ENCODE measurements at regions not wholly inside any gene's neighbourhood (a gene's known extent, or its start where the extent isn't known, plus 50 kb on each side); places are given as distances from the start of the nearest gene placed in this dataset.
"Not testable (repeated sequence)": the region's sequence is repeated elsewhere in the genome, so short reads cannot be mapped to it uniquely, and the experiment has no call there.

DNA sequence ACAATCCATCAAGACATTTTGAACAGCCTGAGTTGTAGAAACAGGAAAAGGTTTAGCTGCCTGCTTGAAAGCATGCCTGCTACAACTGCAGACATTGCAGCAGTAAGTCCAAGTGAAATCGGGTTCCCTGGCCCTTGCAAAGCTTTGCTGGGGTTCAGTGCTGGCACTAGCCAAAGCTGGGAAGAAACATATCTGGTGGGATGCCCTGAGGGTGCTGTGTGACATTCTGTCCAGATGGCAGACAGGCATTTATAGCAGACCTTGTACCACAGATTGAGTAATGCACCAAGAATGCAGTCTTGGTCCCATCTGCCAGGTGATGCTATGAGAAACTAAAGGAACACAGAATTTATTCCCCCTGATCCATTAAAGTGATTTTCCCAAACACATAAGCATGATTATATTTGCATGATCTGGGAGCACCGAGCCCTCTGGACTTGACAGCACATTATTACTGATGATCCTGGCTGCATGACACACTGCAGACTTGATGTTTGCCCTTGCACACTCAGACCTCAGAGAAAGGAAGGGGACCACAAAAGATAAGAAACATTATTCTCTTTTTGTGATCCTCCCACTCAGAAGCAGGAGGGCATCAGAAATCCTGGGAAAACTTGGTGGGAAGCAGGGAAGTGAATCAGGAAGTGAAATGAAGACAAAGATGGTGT is 223.7 kb upstream of the FAM78B start:
- 35 to 43% methylated on average over 2 of the region's 2 CpGs for WGBS, 2 donors
- no peaks in the 10 kb centered on the region for H3K27me3 ChIP-seq
- H3K9me3 ChIP-seq: no peaks in the 10 kb centered on the region
- no peak overlapping the region for H3K4me3 ChIP-seq
- FAIRE-seq (no peak), DNase-seq (no peak), ATAC-seq (no peak)
- H3K4me1 ChIP-seq: no peaks in the 10 kb centered on the region
- intact Hi-C loops (cut with DNase I): no loop called here
- TF ChIP-seq, protein P1, sequence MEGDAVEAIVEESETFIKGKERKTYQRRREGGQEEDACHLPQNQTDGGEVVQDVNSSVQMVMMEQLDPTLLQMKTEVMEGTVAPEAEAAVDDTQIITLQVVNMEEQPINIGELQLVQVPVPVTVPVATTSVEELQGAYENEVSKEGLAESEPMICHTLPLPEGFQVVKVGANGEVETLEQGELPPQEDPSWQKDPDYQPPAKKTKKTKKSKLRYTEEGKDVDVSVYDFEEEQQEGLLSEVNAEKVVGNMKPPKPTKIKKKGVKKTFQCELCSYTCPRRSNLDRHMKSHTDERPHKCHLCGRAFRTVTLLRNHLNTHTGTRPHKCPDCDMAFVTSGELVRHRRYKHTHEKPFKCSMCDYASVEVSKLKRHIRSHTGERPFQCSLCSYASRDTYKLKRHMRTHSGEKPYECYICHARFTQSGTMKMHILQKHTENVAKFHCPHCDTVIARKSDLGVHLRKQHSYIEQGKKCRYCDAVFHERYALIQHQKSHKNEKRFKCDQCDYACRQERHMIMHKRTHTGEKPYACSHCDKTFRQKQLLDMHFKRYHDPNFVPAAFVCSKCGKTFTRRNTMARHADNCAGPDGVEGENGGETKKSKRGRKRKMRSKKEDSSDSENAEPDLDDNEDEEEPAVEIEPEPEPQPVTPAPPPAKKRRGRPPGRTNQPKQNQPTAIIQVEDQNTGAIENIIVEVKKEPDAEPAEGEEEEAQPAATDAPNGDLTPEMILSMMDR (IDR thresholded peaks at IDR 0.05): no peak
- H3K27ac ChIP-seq: no peak overlapping the region
- H3K36me3 ChIP-seq: no peaks in the 10 kb centered on the region

DNA sequence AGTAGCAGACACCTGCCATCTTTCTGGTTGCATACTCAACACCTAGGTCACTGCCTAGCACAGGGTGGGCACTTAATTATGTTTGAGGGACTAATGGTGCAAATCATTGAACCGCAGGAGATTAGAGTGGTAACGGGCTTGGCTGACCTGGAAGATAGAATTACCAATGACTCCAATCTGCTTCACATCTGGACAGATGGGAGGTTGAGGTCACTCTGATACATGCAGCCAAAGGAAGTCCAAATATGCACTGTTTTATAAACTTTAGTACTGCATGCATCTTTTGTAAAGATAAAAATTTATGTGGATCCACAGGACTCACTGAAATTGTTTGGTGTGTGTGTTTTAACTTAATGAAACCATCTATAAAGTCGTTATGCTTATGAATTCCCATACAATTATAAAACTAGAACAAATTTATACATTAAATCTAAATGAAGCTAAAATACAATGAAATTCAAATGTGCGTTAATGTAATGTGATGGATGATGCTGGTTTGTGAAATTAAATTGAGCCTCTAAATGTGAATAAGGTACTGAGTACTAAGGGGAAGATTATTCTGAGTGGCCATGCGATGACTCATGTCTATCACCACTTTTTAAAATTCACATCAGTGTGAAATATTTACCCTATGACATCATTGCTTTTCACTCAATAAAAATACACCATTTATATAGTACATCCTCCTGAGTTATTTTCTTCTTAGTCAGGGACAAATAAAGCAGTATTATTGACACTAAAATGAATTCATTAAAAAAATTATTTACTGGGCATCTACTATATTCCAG is 224.7 kb upstream of the FAM78B start:
- Histone ChIP-seq H3K36me3 (no peaks in the 10 kb centered on the region), H3K4me3 (no peak overlapping the region), H3K27ac (no peak overlapping the region), H3K9me3 (no peaks in the 10 kb centered on the region), H3K27me3 (no peaks in the 10 kb centered on the region), H3K4me1 (no peaks in the 10 kb centered on the region)
- no peak for ATAC-seq
- no peak for DNase-seq
- FAIRE-seq: no peak
- TF ChIP-seq, protein P1 (IDR thresholded peaks at IDR 0.05): no peak
- intact Hi-C loops (cut with DNase I): no loop called here
- 72 to 80% methylated on average over 5 of the region's 5 CpGs for WGBS, 2 donors

DNA sequence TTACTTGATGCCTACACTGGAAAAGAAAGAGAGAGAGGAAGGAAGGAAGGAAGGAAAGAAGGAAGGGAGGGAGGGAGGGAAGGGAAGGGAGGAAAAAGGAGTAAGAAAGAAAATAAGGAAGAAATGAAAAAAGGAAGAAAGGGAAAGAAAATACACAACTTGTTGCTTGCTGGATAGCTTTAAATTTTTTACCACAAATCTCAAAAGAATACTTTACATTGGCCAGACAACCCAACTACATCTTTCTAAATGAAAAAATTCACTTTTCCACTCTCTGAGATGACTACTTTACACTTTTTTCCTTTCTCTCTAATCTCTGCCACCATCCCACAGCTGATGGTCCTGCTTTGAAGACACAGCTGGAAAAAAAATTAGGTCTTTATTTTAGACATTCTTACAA is 228.9 kb upstream of the FAM78B start:
- H3K36me3 ChIP-seq: no peaks in the 10 kb centered on the region
- DNase-seq: no peak
- TF ChIP-seq, protein P1 (IDR thresholded peaks at IDR 0.05): no peak
- no peaks in the 10 kb centered on the region for H3K27me3 ChIP-seq
- no peaks in the 10 kb centered on the region for H3K4me1 ChIP-seq
- no peaks in the 10 kb centered on the region for H3K9me3 ChIP-seq
- H3K4me3 ChIP-seq: no peak overlapping the region
- no peak for FAIRE-seq
- no peak for ATAC-seq
- intact Hi-C loops (cut with DNase I): no loop called here
- no peak overlapping the region for H3K27ac ChIP-seq

DNA sequence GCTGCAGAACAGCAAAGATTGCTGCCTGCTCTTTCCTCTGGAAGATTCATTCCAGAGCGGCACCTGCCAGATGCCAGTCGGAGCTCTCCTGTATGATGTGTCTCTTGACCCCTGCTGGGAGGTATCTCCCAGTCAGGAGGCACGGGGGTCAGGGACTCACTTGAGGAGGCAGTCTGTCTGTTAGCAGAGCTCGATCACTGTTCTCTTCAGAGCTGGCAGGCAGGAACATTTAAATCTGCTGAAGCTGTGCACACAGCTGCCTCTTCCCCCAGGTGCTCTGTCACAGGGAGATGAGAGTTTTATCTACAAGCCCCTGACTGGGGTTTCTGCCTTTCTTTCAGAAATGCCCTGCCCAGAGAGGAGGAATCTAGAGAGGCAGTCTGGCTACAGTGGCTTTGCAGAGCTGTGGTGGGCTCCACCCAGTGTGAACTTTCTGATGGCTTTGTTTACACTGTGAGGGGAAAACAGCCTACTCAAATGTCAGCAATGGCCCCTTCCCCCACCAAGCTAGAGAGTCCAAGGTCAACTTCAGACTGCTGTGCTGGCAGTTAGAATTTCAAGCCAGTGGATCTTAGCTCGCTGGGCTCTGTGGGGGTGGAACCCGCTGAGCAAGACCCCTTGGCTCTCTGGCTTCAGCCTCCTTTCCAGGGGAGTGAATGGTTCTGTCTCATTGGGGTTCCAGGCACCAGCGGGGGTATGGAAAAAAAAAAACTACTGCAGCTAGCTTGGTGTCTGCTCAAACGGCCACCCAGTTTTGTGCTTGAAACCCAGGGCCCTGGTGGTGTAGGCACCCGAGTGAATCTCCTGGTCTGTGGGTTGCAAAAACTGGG is 242.7 kb upstream of the FAM78B start:
- FAIRE-seq; H3K27ac ChIP-seq; ATAC-seq; H3K4me1 ChIP-seq; H3K4me3 ChIP-seq; DNase-seq; H3K9me3 ChIP-seq; H3K36me3 ChIP-seq; intact Hi-C loops (cut with DNase I); H3K27me3 ChIP-seq: not testable (repeated sequence)
- 35 to 38% methylated on average over 9 of the region's 9 CpGs for WGBS, 2 donors

DNA sequence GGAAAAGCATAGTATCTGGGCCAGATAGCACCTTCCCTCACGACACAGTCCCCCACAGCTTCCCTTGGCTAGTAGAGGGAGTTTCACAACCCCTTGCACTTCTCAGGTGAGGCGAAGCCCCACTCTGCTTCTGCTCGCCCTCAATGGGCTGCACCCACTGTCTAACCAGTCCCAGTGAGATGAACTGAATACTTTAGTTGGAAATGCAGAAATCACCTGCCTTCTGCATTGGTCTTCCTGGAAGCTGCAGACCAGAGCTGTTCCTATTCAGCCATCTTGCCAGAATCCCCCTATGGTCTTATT is 243.2 kb upstream of the FAM78B start:
- Histone ChIP-seq H3K4me1 (no peaks in the 10 kb centered on the region), H3K27ac (no peak overlapping the region), H3K9me3 (no peaks in the 10 kb centered on the region), H3K27me3 (no peaks in the 10 kb centered on the region), H3K4me3 (no peak overlapping the region), H3K36me3 (no peaks in the 10 kb centered on the region)
- TF ChIP-seq, protein P1 (IDR thresholded peaks at IDR 0.05): no peak
- intact Hi-C loops (cut with DNase I): no loop called here
- ATAC-seq: no peak
- WGBS, 2 donors: 83 to 88% methylated on average over 3 of the region's 3 CpGs
- FAIRE-seq: no peak
- DNase-seq: no peak

DNA sequence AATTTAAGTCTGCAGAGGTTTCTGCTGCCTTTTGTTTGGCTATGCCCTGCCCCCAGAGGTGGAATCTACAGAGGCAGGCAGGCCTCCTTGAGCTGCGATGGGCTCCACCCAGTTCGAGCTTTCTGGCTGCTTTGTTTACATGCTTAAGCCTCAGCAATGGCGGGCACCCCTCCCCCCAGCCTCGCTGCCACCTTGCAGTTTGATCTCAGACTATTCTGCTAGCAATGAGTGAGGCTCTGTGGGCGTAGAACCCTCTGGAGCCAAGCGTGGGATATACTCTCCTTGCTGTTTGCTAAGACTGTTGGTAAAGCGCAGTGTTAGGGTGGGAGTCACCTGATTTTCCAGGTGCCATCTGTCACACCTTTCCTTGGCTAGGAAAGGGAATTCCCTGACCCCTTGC is 250.0 kb upstream of the FAM78B start:
- H3K9me3 ChIP-seq; DNase-seq; intact Hi-C loops (cut with DNase I); H3K27ac ChIP-seq; H3K4me1 ChIP-seq; FAIRE-seq; ATAC-seq; H3K4me3 ChIP-seq; H3K36me3 ChIP-seq; H3K27me3 ChIP-seq: not testable (repeated sequence)
- 50 to 63% methylated on average over 7 of the region's 7 CpGs for WGBS, 2 donors

Data from pancreas (tissue), 10 donors.